ENCODE measurements at regions not wholly inside any gene's neighbourhood (a gene's known extent, or its start where the extent isn't known, plus 50 kb on each side); places are given as distances from the start of the nearest gene placed in this dataset.

GRCh38 chr1:5644281-5645134, 347.7 kb downstream of the NPHP4 start:
- Mint-ChIP-seq H3K9me3 (peaks cover 5% of the 10 kb centered on the region), H3K4me3 (no peak overlapping the region), H3K36me3 (ENCODE audit: low read depth) (no peaks in the 10 kb centered on the region), H3K27ac (no peak overlapping the region), H3K27me3 (ENCODE audit: low read depth) (no peaks in the 10 kb centered on the region), H3K4me1 (ENCODE audit: low read depth) (no peaks in the 10 kb centered on the region)
- DNase-seq (ENCODE audit: low spot score) = no peak

- Mint-ChIP-seq H3K9me3 (peaks cover 5% of the 10 kb centered on the region), H3K4me3 (no peak overlapping the region), H3K4me1 (ENCODE audit: low read depth) (no peaks in the 10 kb centered on the region), H3K27ac (no peak overlapping the region), H3K36me3 (ENCODE audit: low read depth) (no peaks in the 10 kb centered on the region), H3K27me3 (ENCODE audit: low read depth) (no peaks in the 10 kb centered on the region)
- DNase-seq (ENCODE audit: low spot score) = no peak
Observed at GRCh38 chr1:5643360-5644107, 348.7 kb downstream of the NPHP4 start.

GRCh38 chr1:5640845-5641244, 351.4 kb downstream of the NPHP4 start:
- Mint-ChIP-seq H3K27ac (no peak overlapping the region), H3K27me3 (ENCODE audit: low read depth) (no peaks in the 10 kb centered on the region), H3K4me1 (ENCODE audit: low read depth) (no peaks in the 10 kb centered on the region), H3K9me3 (peaks cover 5% of the 10 kb centered on the region), H3K36me3 (ENCODE audit: low read depth) (no peaks in the 10 kb centered on the region), H3K4me3 (no peak overlapping the region)
- DNase-seq (ENCODE audit: low spot score) = no peak

- Mint-ChIP-seq H3K4me1 (ENCODE audit: low read depth) (no peaks in the 10 kb centered on the region), H3K36me3 (ENCODE audit: low read depth) (no peaks in the 10 kb centered on the region), H3K27me3 (ENCODE audit: low read depth) (no peaks in the 10 kb centered on the region), H3K27ac (no peak overlapping the region), H3K9me3 (no peaks in the 10 kb centered on the region), H3K4me3 (no peak overlapping the region)
- no peak for DNase-seq (ENCODE audit: low spot score)
Observed at GRCh38 chr1:5639106-5639722, 353.0 kb downstream of the NPHP4 start.

- Mint-ChIP-seq H3K27ac (no peak overlapping the region), H3K4me3 (no peak overlapping the region), H3K27me3 (ENCODE audit: low read depth) (no peaks in the 10 kb centered on the region), H3K9me3 (no peaks in the 10 kb centered on the region), H3K36me3 (ENCODE audit: low read depth) (no peaks in the 10 kb centered on the region), H3K4me1 (ENCODE audit: low read depth) (no peaks in the 10 kb centered on the region)
- DNase-seq (ENCODE audit: low spot score) = no peak
Observed at GRCh38 chr1:5638582-5638981, 353.6 kb downstream of the NPHP4 start.

- no peaks in the 10 kb centered on the region for H3K4me1 Mint-ChIP-seq (ENCODE audit: low read depth)
- H3K4me3 Mint-ChIP-seq = no peak overlapping the region
- no peak overlapping the region for H3K27ac Mint-ChIP-seq
- DNase-seq (ENCODE audit: low spot score) = no peak
- no peaks in the 10 kb centered on the region for H3K9me3 Mint-ChIP-seq
- no peaks in the 10 kb centered on the region for H3K36me3 Mint-ChIP-seq (ENCODE audit: low read depth)
- H3K27me3 Mint-ChIP-seq (ENCODE audit: low read depth) = no peaks in the 10 kb centered on the region
Observed at GRCh38 chr1:5637171-5637570, 355.1 kb downstream of the NPHP4 start.

- H3K36me3 Mint-ChIP-seq (ENCODE audit: low read depth) = no peaks in the 10 kb centered on the region
- H3K4me3 Mint-ChIP-seq = no peak overlapping the region
Observed at GRCh38 chr1:5634893-5635292, 357.3 kb downstream of the NPHP4 start.

GRCh38 chr1:5632814-5633213, 359.4 kb downstream of the NPHP4 start:
- H3K27me3 Mint-ChIP-seq (ENCODE audit: low read depth) = no peaks in the 10 kb centered on the region

More at GRCh38 chr1:5634893-5635292, 357.3 kb downstream of the NPHP4 start:
- H3K4me1 Mint-ChIP-seq (ENCODE audit: low read depth) = no peaks in the 10 kb centered on the region
- H3K27ac Mint-ChIP-seq = no peak overlapping the region
- H3K9me3 Mint-ChIP-seq = no peaks in the 10 kb centered on the region
- no peak for DNase-seq (ENCODE audit: low spot score)
- no peaks in the 10 kb centered on the region for H3K27me3 Mint-ChIP-seq (ENCODE audit: low read depth)

GRCh38 chr1:5632224-5632623, 360.0 kb downstream of the NPHP4 start:
- Mint-ChIP-seq H3K36me3 (ENCODE audit: low read depth) (no peaks in the 10 kb centered on the region), H3K9me3 (no peaks in the 10 kb centered on the region), H3K4me1 (ENCODE audit: low read depth) (no peaks in the 10 kb centered on the region), H3K27ac (no peak overlapping the region), H3K4me3 (no peak overlapping the region), H3K27me3 (ENCODE audit: low read depth) (no peaks in the 10 kb centered on the region)
- peak; percentile 11 for DNase-seq (ENCODE audit: low spot score)

More at GRCh38 chr1:5632814-5633213, 359.4 kb downstream of the NPHP4 start:
- Mint-ChIP-seq H3K4me3 (no peak overlapping the region), H3K9me3 (no peaks in the 10 kb centered on the region), H3K36me3 (ENCODE audit: low read depth) (no peaks in the 10 kb centered on the region), H3K27ac (no peak overlapping the region), H3K4me1 (ENCODE audit: low read depth) (no peaks in the 10 kb centered on the region)
- DNase-seq (ENCODE audit: low spot score) = no peak

GRCh38 chr1:5628416-5628815, 363.8 kb downstream of the NPHP4 start:
- peaks cover 6% of the 10 kb centered on the region for H3K27me3 Mint-ChIP-seq (ENCODE audit: low read depth)
- no peak overlapping the region for H3K27ac Mint-ChIP-seq
- no peaks in the 10 kb centered on the region for H3K36me3 Mint-ChIP-seq (ENCODE audit: low read depth)
- H3K4me1 Mint-ChIP-seq (ENCODE audit: low read depth) = no peaks in the 10 kb centered on the region
- H3K4me3 Mint-ChIP-seq = no peak overlapping the region
- H3K9me3 Mint-ChIP-seq = no peaks in the 10 kb centered on the region
- DNase-seq (ENCODE audit: low spot score) = no peak

GRCh38 chr1:5623399-5623798, 368.8 kb downstream of the NPHP4 start:
- no peak overlapping the region for H3K4me3 Mint-ChIP-seq
- DNase-seq (ENCODE audit: low spot score) = no peak
- H3K9me3 Mint-ChIP-seq = no peaks in the 10 kb centered on the region
- H3K27me3 Mint-ChIP-seq (ENCODE audit: low read depth) = peaks cover 6% of the 10 kb centered on the region
- no peaks in the 10 kb centered on the region for H3K36me3 Mint-ChIP-seq (ENCODE audit: low read depth)
- H3K27ac Mint-ChIP-seq = no peak overlapping the region
- no peaks in the 10 kb centered on the region for H3K4me1 Mint-ChIP-seq (ENCODE audit: low read depth)

GRCh38 chr1:5622412-5622811, 369.8 kb downstream of the NPHP4 start:
- no peaks in the 10 kb centered on the region for H3K36me3 Mint-ChIP-seq (ENCODE audit: low read depth)
- no peak overlapping the region for H3K4me3 Mint-ChIP-seq
- no peaks in the 10 kb centered on the region for H3K9me3 Mint-ChIP-seq
- no peak overlapping the region for H3K27ac Mint-ChIP-seq
- DNase-seq (ENCODE audit: low spot score) = no peak
- no peaks in the 10 kb centered on the region for H3K4me1 Mint-ChIP-seq (ENCODE audit: low read depth)
- peaks cover 6% of the 10 kb centered on the region for H3K27me3 Mint-ChIP-seq (ENCODE audit: low read depth)

GRCh38 chr1:5621692-5622091, 370.5 kb downstream of the NPHP4 start:
- Mint-ChIP-seq H3K27me3 (ENCODE audit: low read depth) (peaks cover 9% of the 10 kb centered on the region), H3K4me1 (ENCODE audit: low read depth) (no peaks in the 10 kb centered on the region), H3K9me3 (no peaks in the 10 kb centered on the region)

GRCh38 chr1:5620997-5621396, 371.2 kb downstream of the NPHP4 start:
- Mint-ChIP-seq H3K27me3 (ENCODE audit: low read depth) (peaks cover 12% of the 10 kb centered on the region), H3K4me1 (ENCODE audit: low read depth) (no peaks in the 10 kb centered on the region), H3K9me3 (no peaks in the 10 kb centered on the region), H3K27ac (no peak overlapping the region), H3K4me3 (no peak overlapping the region), H3K36me3 (ENCODE audit: low read depth) (no peaks in the 10 kb centered on the region)
- DNase-seq (ENCODE audit: low spot score) = no peak

More at GRCh38 chr1:5621692-5622091, 370.5 kb downstream of the NPHP4 start:
- H3K27ac Mint-ChIP-seq = no peak overlapping the region
- DNase-seq (ENCODE audit: low spot score) = no peak
- no peaks in the 10 kb centered on the region for H3K36me3 Mint-ChIP-seq (ENCODE audit: low read depth)
- H3K4me3 Mint-ChIP-seq = no peak overlapping the region

All from T-helper 2 cell treated with Interferon-gamma antibody and Interleukin-4, amounts not matched to agents 5 μg/mL and 100 μg/mL, for 36 hours (primary cell).